MM.1S (cell line): ENCODE measurements at regions not wholly inside any gene's neighbourhood (a gene's known extent, or its start where the extent isn't known, plus 50 kb on each side); places are given as distances from the start of the nearest gene placed in this dataset.

Experiments
- DNase-seq: peaks from one replicate; pipeline ENCODE4 v3.0.0-alpha.2; 2015
- H2AFZ ChIP-seq: fragments of 300-600 bp; sonication (generic); 2 replicates; pipeline ENCODE4 v1.6.0; 2016; ENCODE audit warnings: antibody characterized with exemption, low read length
- H3F3A ChIP-seq: fragments of 300-600 bp; sonication (generic); 2 replicates; pipeline ENCODE4 v1.6.1; 2016; ENCODE audit warnings: mild to moderate bottlenecking, antibody characterized with exemption, low read length, moderate library complexity, mixed read lengths; ENCODE audit not compliant: insufficient read depth
- H3K27ac ChIP-seq: fragments of 300-600 bp; sonication (generic); 2 replicates; pipeline ENCODE4 v1.5.1; 2016; ENCODE audit warnings: mild to moderate bottlenecking, low read length
- H3K27me3 ChIP-seq: fragments of 300-600 bp; sonication (generic); replicated peaks from 2 replicates; pipeline ENCODE4 v1.6.0; 2016; ENCODE audit warnings: low read length; ENCODE audit not compliant: insufficient read depth
- H3K36me3 ChIP-seq: fragments of 300-600 bp; sonication (generic); replicated peaks from 2 replicates; pipeline ENCODE4 v1.6.1; 2016; ENCODE audit warnings: mild to moderate bottlenecking, low read length, mixed read lengths; ENCODE audit not compliant: insufficient read depth
- H3K4me1 ChIP-seq: fragments of 300-600 bp; sonication (generic); 2 replicates; pipeline ENCODE4 v1.6.1; 2016; ENCODE audit warnings: low read length, mixed read lengths
- H3K4me2 ChIP-seq: fragments of 300-600 bp; sonication (generic); 2 replicates; pipeline ENCODE4 v1.6.0; 2016; ENCODE audit warnings: low read depth, low read length
- H3K4me3 ChIP-seq: fragments of 300-600 bp; sonication (generic); 2 replicates; pipeline ENCODE4 v1.5.1; 2016; ENCODE audit warnings: low read length, mixed read lengths
- H3K79me2 ChIP-seq: fragments of 300-600 bp; sonication (generic); 2 replicates; pipeline ENCODE4 v1.6.1; 2016; ENCODE audit warnings: mixed run types, low read length, mixed read lengths
- H3K9ac ChIP-seq: fragments of 300-600 bp; sonication (generic); 2 replicates; pipeline ENCODE4 v1.6.1; 2016; ENCODE audit warnings: low read length, mixed read lengths
- H3K9me2 ChIP-seq: fragments of 300-600 bp; sonication (generic); replicated peaks from 2 replicates; pipeline ENCODE4 v1.6.1; 2016; ENCODE audit warnings: mild to moderate bottlenecking, low read length, mixed read lengths; ENCODE audit not compliant: insufficient read depth
- H3K9me3 ChIP-seq: fragments of 300-600 bp; sonication (generic); replicated peaks from 2 replicates; pipeline ENCODE4 v1.6.1; 2016; ENCODE audit warnings: mild to moderate bottlenecking, low read length, mixed read lengths; ENCODE audit not compliant: insufficient read depth
- H4K20me1 ChIP-seq: fragments of 300-600 bp; sonication (generic); 2 replicates; pipeline ENCODE4 v1.6.1; 2016; ENCODE audit warnings: mild to moderate bottlenecking, low read length, moderate library complexity, mixed read lengths; ENCODE audit not compliant: insufficient read depth
- CTCF ChIP-seq: fragments of 300-600 bp; sonication (generic); IDR thresholded peaks from 2 replicates; pipeline ENCODE4 v1.5.1; 2016; ENCODE audit warnings: antibody characterized with exemption, low read length, mixed read lengths
- EZH2 ChIP-seq: fragments of 300-600 bp; sonication (generic); optimal IDR thresholded peaks from 2 replicates; pipeline ENCODE3; 2017; ENCODE audit warnings: low read depth, mild to moderate bottlenecking, antibody characterized with exemption, low read length, mixed read lengths
- EZH2phosphoT487 ChIP-seq: fragments of 300-600 bp; sonication (generic); IDR thresholded peaks from 2 replicates; pipeline ENCODE4 v1.6.1; 2018; ENCODE audit warnings: antibody characterized with exemption, low read length

DNA sequence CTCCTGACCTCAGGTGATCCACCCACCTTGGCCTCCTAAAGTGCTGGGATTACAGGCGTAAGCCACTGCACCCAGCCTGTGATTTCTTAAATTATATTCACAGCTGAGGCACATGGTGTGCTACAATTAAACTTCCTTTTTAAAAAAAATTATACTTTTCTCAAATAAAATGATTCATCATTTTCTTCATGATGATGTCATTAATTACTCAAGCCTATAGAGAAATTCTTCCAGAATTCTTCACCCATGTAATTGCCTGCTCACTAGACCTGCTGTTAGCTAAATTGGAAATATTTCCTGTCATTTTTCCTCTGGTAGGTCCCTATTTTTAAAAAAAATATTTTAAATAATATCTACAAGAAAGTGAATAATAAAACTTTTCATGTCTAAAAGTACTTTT lies 440.0 kb upstream of the ANO3 start:
- H3K27me3 ChIP-seq, result no peaks in the 10 kb centered on the region
- no peak overlapping the region for H3K4me2 ChIP-seq
- H3K27ac ChIP-seq, result no peak overlapping the region
- no peak overlapping the region for H3K4me3 ChIP-seq
- H2AFZ ChIP-seq, result no peak overlapping the region
- H3F3A ChIP-seq, result no peaks in the 10 kb centered on the region
- no peaks in the 10 kb centered on the region for H3K4me1 ChIP-seq
- H3K9me3 ChIP-seq, result no peaks in the 10 kb centered on the region
- no peaks in the 10 kb centered on the region for H3K9me2 ChIP-seq
- no peaks in the 10 kb centered on the region for H3K36me3 ChIP-seq
- no peaks in the 10 kb centered on the region for H4K20me1 ChIP-seq
- H3K79me2 ChIP-seq, result no peaks in the 10 kb centered on the region
- no peak overlapping the region for H3K9ac ChIP-seq
- no peak for TF ChIP-seq CTCF
- TF ChIP-seq EZH2phosphoT487, result no peak
- no peak for TF ChIP-seq EZH2
- DNase-seq, result no peak

DNA sequence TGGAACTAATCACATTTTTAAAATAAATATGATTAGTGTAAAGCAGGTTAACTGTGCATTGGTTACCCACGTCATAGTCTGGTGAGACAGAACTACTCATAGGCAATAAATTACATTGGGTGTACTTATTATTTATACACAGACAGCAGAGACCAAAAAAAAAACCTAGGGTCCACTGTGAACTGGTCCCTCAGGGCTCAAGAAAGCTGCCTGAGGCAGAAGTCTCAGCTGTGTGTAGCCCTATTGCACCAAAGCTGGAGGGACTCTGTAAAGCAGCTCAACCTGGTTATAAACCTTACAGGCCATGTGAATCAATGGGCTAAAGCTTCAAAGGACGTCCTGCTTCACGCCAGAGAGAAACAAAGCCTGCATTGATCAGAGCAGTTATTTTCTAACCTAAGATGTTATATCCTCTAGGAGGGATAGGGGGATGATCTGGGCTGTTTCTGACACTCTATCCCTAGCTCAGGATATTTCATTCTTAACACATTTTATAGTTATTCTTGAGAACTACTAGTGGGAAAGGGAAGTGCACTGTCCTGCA lies 432.2 kb upstream of the ANO3 start:
- TF ChIP-seq EZH2phosphoT487, result no peak
- no peak for TF ChIP-seq EZH2
- no peak for TF ChIP-seq CTCF
- Histone ChIP-seq H3K79me2 (no peaks in the 10 kb centered on the region), H3K9me2 (no peaks in the 10 kb centered on the region), H3F3A (no peaks in the 10 kb centered on the region), H3K4me1 (no peaks in the 10 kb centered on the region), H3K27me3 (no peaks in the 10 kb centered on the region), H3K27ac (no peak overlapping the region), H3K9me3 (no peaks in the 10 kb centered on the region), H3K4me3 (no peak overlapping the region), H4K20me1 (no peaks in the 10 kb centered on the region), H3K36me3 (no peaks in the 10 kb centered on the region), H3K4me2 (no peak overlapping the region), H2AFZ (no peak overlapping the region), H3K9ac (no peak overlapping the region)
- DNase-seq, result no peak

DNA sequence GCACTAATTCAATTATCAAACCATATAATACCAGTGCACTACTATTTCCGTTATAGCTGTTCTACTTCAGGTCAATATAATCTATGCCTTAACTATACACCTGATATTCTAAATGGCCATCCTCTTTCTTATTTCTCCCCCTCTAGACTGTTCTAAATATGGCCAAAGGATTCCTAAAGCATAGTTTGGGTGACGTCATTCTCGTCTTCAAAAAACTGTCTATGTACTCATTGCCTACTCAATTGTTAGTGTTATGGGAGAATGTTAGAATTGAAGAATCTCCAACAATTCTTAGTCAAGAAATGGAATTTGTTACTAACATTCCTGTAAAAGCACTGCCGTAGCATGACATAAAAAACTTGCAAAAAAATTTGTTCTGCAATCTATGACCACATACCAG lies 431.1 kb upstream of the ANO3 start:
- Histone ChIP-seq H3K9me2 (no peaks in the 10 kb centered on the region), H3K4me3 (no peak overlapping the region), H3K9me3 (no peaks in the 10 kb centered on the region), H3K4me2 (no peak overlapping the region), H3K4me1 (no peaks in the 10 kb centered on the region), H3K79me2 (no peaks in the 10 kb centered on the region), H3K9ac (no peak overlapping the region), H3K36me3 (no peaks in the 10 kb centered on the region), H3F3A (no peaks in the 10 kb centered on the region), H2AFZ (no peak overlapping the region), H4K20me1 (no peaks in the 10 kb centered on the region), H3K27me3 (no peaks in the 10 kb centered on the region), H3K27ac (no peak overlapping the region)
- no peak for DNase-seq
- TF ChIP-seq EZH2, result no peak
- no peak for TF ChIP-seq CTCF
- TF ChIP-seq EZH2phosphoT487, result no peak
